HepG2 (cell line): ENCODE measurements at regions not wholly inside any gene's neighbourhood (a gene's known extent, or its start where the extent isn't known, plus 50 kb on each side); places are given as distances from the start of the nearest gene placed in this dataset.
A peak's percentile ranks its signal among the peaks of the same experiment; 100 is the strongest.

Experiments used
- ATAC-seq: fragments of 200-7000 bp; cut with Tn5 transposase; 3 replicates; pipeline ENCODE4 v1.9.1; 2020; ENCODE audit warnings: mild to moderate bottlenecking, moderate library complexity
- BruUV-seq: library from RNA; stranded (reverse); fragments of 400-500 nt; replicated peaks from 2 replicates; lab custom pipeline; 2021; lab: Mats Ljungman, UMichigan
- CTCF ChIA-PET: fragments of 300-600 bp; formaldehyde crosslinking; extraction: SDS; loops from one replicate; lab custom pipeline; 2021; ENCODE audit warnings: low total read pairs, inconsistent platforms, low intra/inter-chr PET ratio; lab: Yijun Ruan, JAX
- POLR2A ChIA-PET: fragments of 350-600 bp; sonication (Branson Sonifier 250); formaldehyde crosslinking; loops from one replicate; lab custom pipeline; 2020; ENCODE audit warnings: antibody characterized with exemption, inconsistent platforms; lab: Yijun Ruan, JAX
- DNase-seq: peaks from one replicate; pipeline ENCODE4 v3.0.0-alpha.2; 2015; ENCODE audit warnings: low spot score
- FAIRE-seq: peaks from 3 replicates; lab custom pipeline; 2011; peaks lifted over from hg19 to GRCh38; lab: Jason Lieb, UNC
- H2AFZ ChIP-seq: one replicate; pipeline ENCODE4 v1.6.1; 2011; ENCODE audit warnings: low read length, inconsistent platforms
- H3K27ac ChIP-seq: fragments of 300-600 bp; 3 replicates; pipeline ENCODE4 v1.8.0; 2011; ENCODE audit warnings: mixed run types, mild to moderate bottlenecking, mixed read lengths, low read length, inconsistent platforms; ENCODE audit not compliant: insufficient read depth; ENCODE audit errors: extremely low read length
- H3K27me3 ChIP-seq, 2 experiments: fragments of 200-600 bp in 1 of 2; 2 replicates in 1 of 2; 3 replicates in 1 of 2; pipeline versions ENCODE4 v1.6.0 to v1.8.0; 2011; ENCODE audit warnings: low read length in 2 of 2, mild to moderate bottlenecking in 2 of 2, moderate library complexity in 2 of 2, inconsistent platforms in 1 of 2; ENCODE audit not compliant: insufficient read depth in 2 of 2, control insufficient read depth in 1 of 2
- H3K36me3 ChIP-seq, 2 experiments: fragments of 200-600 bp in 1 of 2; replicated peaks in 1 of 2; 2 replicates in 1 of 2; 3 replicates in 1 of 2; pipeline versions ENCODE4 v1.5.1 to v1.8.0; 2011; ENCODE audit warnings: low read length in 2 of 2, inconsistent platforms in 1 of 2; ENCODE audit not compliant: insufficient read depth in 2 of 2, control insufficient read depth in 1 of 2
- H3K4me1 ChIP-seq: 2 replicates; pipeline ENCODE4 v1.5.1; 2012; ENCODE audit warnings: low read length, inconsistent platforms; ENCODE audit not compliant: insufficient read depth
- H3K4me2 ChIP-seq: 2 replicates; pipeline ENCODE4 v1.6.0; 2011; ENCODE audit warnings: low read depth, low read length, inconsistent platforms
- H3K4me3 ChIP-seq, 3 experiments: fragments of 200-600 bp in 1 of 3; sonication (generic), shearing (Covaris generic) in 1 of 3; replicated peaks in 1 of 3; 2 replicates each; pipeline ENCODE4 v1.5.1; 2011 to 2016; ENCODE audit warnings: low read length in 3 of 3, inconsistent platforms in 2 of 3, low read depth in 2 of 3, mild to moderate bottlenecking in 2 of 3, control low read depth in 1 of 3, mixed read lengths in 1 of 3; ENCODE audit not compliant: insufficient read depth in 1 of 3
- H3K79me2 ChIP-seq: one replicate; pipeline ENCODE4 v1.6.1; 2011; ENCODE audit warnings: low read length, inconsistent platforms; ENCODE audit not compliant: insufficient read depth
- H3K9ac ChIP-seq: 2 replicates; pipeline ENCODE4 v1.6.0; 2011; ENCODE audit warnings: mild to moderate bottlenecking, low read depth, low read length, inconsistent platforms; ENCODE audit not compliant: insufficient read depth
- H3K9me3 ChIP-seq: 2 replicates; pipeline ENCODE4 v1.5.1; 2012; ENCODE audit warnings: mild to moderate bottlenecking, low read length
- H4K20me1 ChIP-seq: 2 replicates; pipeline ENCODE4 v1.6.0; 2011; ENCODE audit warnings: inconsistent platforms, mild to moderate bottlenecking, low read length, moderate library complexity; ENCODE audit not compliant: insufficient read depth
- AGO2 ChIP-seq: fragments of 200-400 bp; formaldehyde crosslinking; optimal IDR thresholded peaks from 2 replicates; pipeline ENCODE3; 2017; ENCODE audit warnings: mild to moderate bottlenecking, low read depth, low read length, moderate library complexity
- CCAR2 ChIP-seq: fragments of 200-400 bp; formaldehyde crosslinking; optimal IDR thresholded peaks from 2 replicates; pipeline ENCODE3; 2018; ENCODE audit warnings: low read depth, mild to moderate bottlenecking, low read length, moderate library complexity
- MBNL3 ChIP-seq: fragments of 250-450 bp; sonication (Bioruptor Pico); conservative IDR thresholded peaks from 2 replicates; pipeline ENCODE4 v1.8.0; 2022; ENCODE audit warnings: mild to moderate bottlenecking, inconsistent platforms
- MYNN ChIP-seq: sonication (generic); formaldehyde crosslinking; IDR thresholded peaks from 2 replicates; pipeline ENCODE4 v1.4.0; 2020; ENCODE audit warnings: mild to moderate bottlenecking, low read depth, missing genetic modification reagents
- ZNF280D ChIP-seq: sonication (generic); formaldehyde crosslinking; IDR thresholded peaks from 2 replicates; pipeline ENCODE4 v1.5.1; 2020; ENCODE audit warnings: mild to moderate bottlenecking, missing genetic modification reagents
- ZNF577 ChIP-seq: sonication (generic); formaldehyde crosslinking; IDR thresholded peaks from 2 replicates; pipeline ENCODE4 v1.4.0; 2020; ENCODE audit warnings: mild to moderate bottlenecking, low read depth, missing genetic modification reagents, borderline replicate concordance
- WGBS: methylation state at CpG from one replicate; pipeline ENCODE4 v1.1.6; 2017; ENCODE audit warnings: low lambda C conversion rate; 5-methylcytosine and 5-hydroxymethylcytosine counted together
- in situ Hi-C: cut with HindIII; loops from 2 replicates; pipeline ENCODE4 v1.10.0; 2017; ENCODE audit warnings: low pct_unique_long_range_greater_than_20kb; ENCODE audit not compliant: extremely low pct_ligation_motif_present
- intact Hi-C: fragments of 100-400 bp; cut with micrococcal nuclease; formaldehyde crosslinking; loops from one replicate; pipeline ENCODE4 v1.10.0; 2022; ENCODE audit not compliant: unreplicated experiment

DNA sequence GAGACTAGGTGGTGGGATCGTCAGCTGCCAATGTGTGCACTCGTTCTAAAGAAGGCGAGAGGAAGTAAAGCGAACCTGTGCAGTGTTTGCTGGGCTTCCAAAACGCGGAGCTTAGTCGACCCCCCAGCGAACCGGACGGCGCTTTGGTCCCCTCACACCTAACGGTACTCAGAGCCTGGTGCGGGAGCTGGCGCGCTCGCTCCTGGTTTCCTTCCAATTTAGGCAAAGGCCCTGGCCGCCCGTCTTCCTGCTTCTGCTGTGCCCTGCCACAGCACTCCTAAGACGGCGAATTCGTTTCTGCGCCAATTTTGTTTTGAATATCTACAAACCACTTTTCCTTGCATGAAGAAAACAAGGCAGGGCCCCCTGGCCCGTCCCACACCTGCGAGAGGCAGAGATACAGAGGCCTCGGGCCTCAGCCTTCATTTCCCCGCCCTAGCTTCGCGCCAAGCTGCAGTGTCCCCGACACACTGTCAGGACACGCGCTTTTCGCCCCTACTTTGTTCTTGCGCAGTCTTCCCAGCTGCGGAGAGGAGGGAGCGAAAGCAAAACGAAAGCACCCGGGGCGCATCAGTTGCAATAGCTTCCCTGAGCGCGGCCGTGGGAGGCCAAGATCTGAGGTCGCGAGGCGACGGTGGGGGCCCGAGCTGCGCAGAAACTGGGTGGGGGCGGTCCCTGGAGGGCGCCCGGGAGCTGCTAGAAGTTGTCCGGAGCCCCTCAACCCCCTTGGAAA lies 111.9 kb downstream of the KCNRG start:
- 92% methylated on average over 50 of the region's 51 CpGs for WGBS
- peaks cover 3 to 30% of the 10 kb centered on the region in 2 experiments; a peak in 2 of 5 replicates for H3K27me3 ChIP-seq
- H3K4me2 ChIP-seq = peak overlapping the region; percentile 86
- ATAC-seq = no peak
- no peak overlapping the region for H3K9ac ChIP-seq
- FAIRE-seq = no peak
- no peaks in the 10 kb centered on the region for H3K36me3 ChIP-seq
- BruUV-seq = no TSS peak
- in situ Hi-C loops = no loop called here
- POLR2A ChIA-PET = interaction anchor here (1.0 to 5.7 kb wide), 5 partner anchors 7 to 319 kb away, joined by 3 to 74 read pairs (median 21); partner anchors contain the start of gene TRIM13
- no peak for DNase-seq
- H4K20me1 ChIP-seq = no peaks in the 10 kb centered on the region
- no peak overlapping the region for H3K27ac ChIP-seq
- TF ChIP-seq CCAR2 (no peak), MBNL3 (CRISPR knock-in tag) (no peak), ZNF577 (CRISPR knock-in tag) (no peak), MYNN (CRISPR knock-in tag) (no peak), AGO2 (peak; percentile 8), ZNF280D (CRISPR knock-in tag) (0 out of 2 replicates have a peak, but pooled peaks have one; percentile 2)
- TF ChIP-seq, all 625 proteins: peak for 2
- peak overlapping the region in 1 of 3 experiments; percentile 86; a peak in 2 of 6 replicates for H3K4me3 ChIP-seq
- no peaks in the 10 kb centered on the region for H3K9me3 ChIP-seq
- H3K79me2 ChIP-seq = peaks cover 14% of the 10 kb centered on the region
- intact Hi-C loops = loop anchor here (10.0 kb wide), 1 partner anchor 58 kb away; no protein-coding TSS in a partner anchor
- peaks cover 48% of the 10 kb centered on the region for H3K4me1 ChIP-seq
- CTCF ChIA-PET = no interaction called here
- H2AFZ ChIP-seq = no peak overlapping the region
